ENCODE measurements at regions not wholly inside any gene's neighbourhood (a gene's known extent, or its start where the extent isn't known, plus 50 kb on each side); places are given as distances from the start of the nearest gene placed in this dataset.

DNA sequence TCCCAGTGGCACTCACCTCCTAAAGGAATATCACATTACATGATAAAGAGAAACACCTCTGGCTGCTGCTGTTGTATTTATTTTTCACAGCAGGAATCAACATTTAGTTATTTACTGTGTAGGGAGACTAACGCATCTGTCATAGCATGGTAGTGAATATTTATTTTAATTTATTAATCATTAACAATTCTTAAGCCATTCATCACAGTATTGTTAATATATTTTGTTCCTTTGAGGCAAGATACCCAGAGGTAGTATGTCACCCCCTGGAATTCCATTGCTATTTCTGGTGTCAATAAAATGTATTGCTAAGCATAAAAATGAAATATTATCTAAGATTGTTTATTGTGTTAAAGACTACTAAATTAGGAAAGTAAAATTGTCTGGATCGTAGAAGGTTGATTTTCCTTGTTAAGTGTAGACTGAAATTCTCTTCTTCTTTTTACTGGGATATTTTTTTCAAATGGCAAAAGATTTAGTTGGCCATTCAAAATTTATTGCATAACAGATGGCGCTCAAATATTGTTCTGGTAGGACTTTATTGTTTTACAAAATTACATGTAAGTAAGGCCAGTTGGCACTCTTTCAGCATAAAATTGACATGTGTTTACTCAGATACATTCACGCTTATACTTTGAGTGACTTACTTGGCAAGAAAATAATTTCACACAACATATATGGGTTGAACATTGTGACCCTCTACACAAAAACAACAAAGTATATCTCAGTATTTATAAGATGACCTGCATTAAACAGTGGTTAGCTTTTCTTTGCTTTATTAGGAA is 1358.7 kb upstream of the SORCS1 start:
- DNase-seq (ENCODE audit: low read depth, low spot score) (no peak), ATAC-seq (no peak)
- ChIA-PET POLR2A (no interaction called here), CTCF (no interaction called here)
- H3K4me1 ChIP-seq (ENCODE audit: control insufficient read depth, insufficient read depth, low read length), result no peaks in the 10 kb centered on the region
- no peaks in the 10 kb centered on the region for H3K36me3 ChIP-seq (ENCODE audit: control insufficient read depth, insufficient read depth, low read length)
- H3K9me3 ChIP-seq (ENCODE audit: control insufficient read depth, insufficient read depth, low read depth, low read length), result no peaks in the 10 kb centered on the region
- BruUV-seq (replicated peaks), result no TSS peak
- intact Hi-C loops (cut with micrococcal nuclease; ENCODE audit: unreplicated experiment), result no loop called here
- TF ChIP-seq REST (IDR thresholded peaks at IDR 0.05; ENCODE audit: insufficient read depth in 1 of 2, low read depth in 2 of 2, low read length in 1 of 2), result no peak
- TF ChIP-seq, protein P1, sequence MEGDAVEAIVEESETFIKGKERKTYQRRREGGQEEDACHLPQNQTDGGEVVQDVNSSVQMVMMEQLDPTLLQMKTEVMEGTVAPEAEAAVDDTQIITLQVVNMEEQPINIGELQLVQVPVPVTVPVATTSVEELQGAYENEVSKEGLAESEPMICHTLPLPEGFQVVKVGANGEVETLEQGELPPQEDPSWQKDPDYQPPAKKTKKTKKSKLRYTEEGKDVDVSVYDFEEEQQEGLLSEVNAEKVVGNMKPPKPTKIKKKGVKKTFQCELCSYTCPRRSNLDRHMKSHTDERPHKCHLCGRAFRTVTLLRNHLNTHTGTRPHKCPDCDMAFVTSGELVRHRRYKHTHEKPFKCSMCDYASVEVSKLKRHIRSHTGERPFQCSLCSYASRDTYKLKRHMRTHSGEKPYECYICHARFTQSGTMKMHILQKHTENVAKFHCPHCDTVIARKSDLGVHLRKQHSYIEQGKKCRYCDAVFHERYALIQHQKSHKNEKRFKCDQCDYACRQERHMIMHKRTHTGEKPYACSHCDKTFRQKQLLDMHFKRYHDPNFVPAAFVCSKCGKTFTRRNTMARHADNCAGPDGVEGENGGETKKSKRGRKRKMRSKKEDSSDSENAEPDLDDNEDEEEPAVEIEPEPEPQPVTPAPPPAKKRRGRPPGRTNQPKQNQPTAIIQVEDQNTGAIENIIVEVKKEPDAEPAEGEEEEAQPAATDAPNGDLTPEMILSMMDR (IDR thresholded peaks at IDR 0.05), result no peak
- TF ChIP-seq TCF7L2 (IDR thresholded peaks at IDR 0.05; ENCODE audit: low read depth, low read length), result no peak
- TF ChIP-seq SIN3A (IDR thresholded peaks at IDR 0.05; ENCODE audit: borderline replicate concordance, insufficient read depth, low read depth, low read length), result no peak
- no peak for TF ChIP-seq POLR2AphosphoS5 (IDR thresholded peaks at IDR 0.05; ENCODE audit: low read depth, low read length)
- in situ Hi-C loops (cut with HindIII; ENCODE audit: low pct_unique_long_range_greater_than_20kb, low sequenced_read_pairs), result no loop called here
- no peaks in the 10 kb centered on the region for H3K27me3 ChIP-seq (ENCODE audit: control insufficient read depth, insufficient read depth, low read length)
- no peak overlapping the region for H3K27ac ChIP-seq (ENCODE audit: low read length)
- H3K4me3 ChIP-seq (ENCODE audit: low read depth in 2 of 2, low read length in 2 of 2), result no peak overlapping the region

GRCh38 chr10:108521827-108522492 is 1357.5 kb upstream of the SORCS1 start:
- intact Hi-C loops (cut with micrococcal nuclease; ENCODE audit: unreplicated experiment), result no loop called here
- in situ Hi-C loops (cut with HindIII; ENCODE audit: low pct_unique_long_range_greater_than_20kb, low sequenced_read_pairs), result no loop called here
- Histone ChIP-seq H3K27me3 (ENCODE audit: control insufficient read depth, insufficient read depth, low read length) (no peaks in the 10 kb centered on the region), H3K27ac (ENCODE audit: low read length) (no peak overlapping the region), H3K4me1 (ENCODE audit: control insufficient read depth, insufficient read depth, low read length) (no peaks in the 10 kb centered on the region), H3K9me3 (ENCODE audit: control insufficient read depth, insufficient read depth, low read depth, low read length) (0 out of 2 replicates have a peak, but pooled peaks cover 3% of the 10 kb centered on the region), H3K36me3 (ENCODE audit: control insufficient read depth, insufficient read depth, low read length) (no peaks in the 10 kb centered on the region), H3K4me3 (ENCODE audit: low read depth in 2 of 2, low read length in 2 of 2) (no peak overlapping the region)
- POLR2A ChIA-PET, result no interaction called here
- DNase-seq (ENCODE audit: low read depth, low spot score) (no peak), ATAC-seq (no peak)
- TF ChIP-seq REST (IDR thresholded peaks at IDR 0.05; ENCODE audit: insufficient read depth in 1 of 2, low read depth in 2 of 2, low read length in 1 of 2) (no peak), POLR2AphosphoS5 (IDR thresholded peaks at IDR 0.05; ENCODE audit: low read depth, low read length) (no peak), TCF7L2 (IDR thresholded peaks at IDR 0.05; ENCODE audit: low read depth, low read length) (no peak), SIN3A (IDR thresholded peaks at IDR 0.05; ENCODE audit: borderline replicate concordance, insufficient read depth, low read depth, low read length) (no peak)
- TF ChIP-seq, protein P1 (IDR thresholded peaks at IDR 0.05), result no peak
- CTCF ChIA-PET, result no interaction called here
- BruUV-seq (replicated peaks), result no TSS peak

Measured in Panc1 (cell line).